ENCODE measurements at regions not wholly inside any gene's neighbourhood (a gene's known extent, or its start where the extent isn't known, plus 50 kb on each side); places are given as distances from the start of the nearest gene placed in this dataset.

- ATAC-seq: no peak
- H3K27ac ChIP-seq: no peak overlapping the region
- no peaks in the 10 kb centered on the region for H3K9me3 ChIP-seq
- no peaks in the 10 kb centered on the region for H3K27me3 ChIP-seq
- H3K36me3 ChIP-seq: no peaks in the 10 kb centered on the region
- TF ChIP-seq CTCF (IDR thresholded peaks at IDR 0.05) (no peak), EP300 (IDR thresholded peaks at IDR 0.05) (no peak), POLR2AphosphoS5 (IDR thresholded peaks at IDR 0.05) (no peak), POLR2A (IDR thresholded peaks at IDR 0.05) (no peak)
- H3K4me1 ChIP-seq: no peaks in the 10 kb centered on the region
- H3K4me3 ChIP-seq: no peak overlapping the region
- 82 to 83% methylated on average over 2 of the region's 2 CpGs for WGBS, 2 donors (ENCODE audit: low coverage in 1 of 2)
Observed at GRCh38 chr5:68699966-68700365, 393.8 kb upstream of the SLC30A5 start.

GRCh38 chr5:68707575-68707974 is 386.2 kb upstream of the SLC30A5 start:
- Histone ChIP-seq H3K36me3 (no peaks in the 10 kb centered on the region), H3K4me3 (no peak overlapping the region), H3K27me3 (no peaks in the 10 kb centered on the region), H3K27ac (no peak overlapping the region), H3K9me3 (no peaks in the 10 kb centered on the region), H3K4me1 (peaks cover 0 to 17% (median 0%) of the 10 kb centered on the region in 3 donors)
- WGBS, 2 donors (ENCODE audit: low coverage in 1 of 2): 45 to 50% methylated on average over 2 of the region's 2 CpGs
- no peak for ATAC-seq
- no peak for TF ChIP-seq POLR2A (IDR thresholded peaks at IDR 0.05)
- no peak for TF ChIP-seq POLR2AphosphoS5 (IDR thresholded peaks at IDR 0.05)
- no peak for TF ChIP-seq CTCF (IDR thresholded peaks at IDR 0.05)
- TF ChIP-seq EP300 (IDR thresholded peaks at IDR 0.05): no peak

- TF ChIP-seq CTCF (IDR thresholded peaks at IDR 0.05): no peak
- TF ChIP-seq EP300 (IDR thresholded peaks at IDR 0.05): no peak
- TF ChIP-seq POLR2AphosphoS5 (IDR thresholded peaks at IDR 0.05): no peak
- no peak for TF ChIP-seq POLR2A (IDR thresholded peaks at IDR 0.05)
- no peak for ATAC-seq
- WGBS, 2 donors (ENCODE audit: low coverage in 1 of 2): 83 to 90% methylated on average over 6 to 7 of the region's 7 CpGs
- Histone ChIP-seq H3K27ac (no peak overlapping the region), H3K4me3 (no peak overlapping the region), H3K27me3 (no peaks in the 10 kb centered on the region), H3K36me3 (no peaks in the 10 kb centered on the region), H3K4me1 (peaks cover 0 to 17% (median 0%) of the 10 kb centered on the region in 3 donors), H3K9me3 (no peaks in the 10 kb centered on the region)
Observed at GRCh38 chr5:68708156-68708841, 385.5 kb upstream of the SLC30A5 start.

DNA sequence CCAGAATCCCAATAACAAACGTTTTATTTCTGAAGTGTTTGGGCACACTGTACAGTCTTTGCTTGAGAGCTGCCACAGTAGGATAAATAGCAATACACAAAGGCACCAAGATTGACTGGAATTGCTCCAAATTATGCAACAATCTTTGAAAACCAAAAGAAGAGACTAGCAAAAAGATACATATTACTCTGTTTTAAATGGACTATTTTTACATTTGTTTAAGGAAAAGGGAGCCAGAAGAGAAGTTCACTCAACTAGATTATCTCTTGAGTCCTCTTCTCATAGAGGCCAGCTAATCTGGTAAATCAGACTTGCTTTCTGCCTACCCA is 385.0 kb upstream of the SLC30A5 start:
- Histone ChIP-seq H3K4me1 (peaks cover 0 to 17% (median 0%) of the 10 kb centered on the region in 3 donors), H3K9me3 (no peaks in the 10 kb centered on the region), H3K27ac (no peak overlapping the region), H3K36me3 (no peaks in the 10 kb centered on the region), H3K27me3 (no peaks in the 10 kb centered on the region), H3K4me3 (no peak overlapping the region)
- 18 to 32% methylated on average over 1 of the region's 1 CpG for WGBS, 2 donors (ENCODE audit: low coverage in 1 of 2)
- no peak for ATAC-seq
- TF ChIP-seq CTCF (IDR thresholded peaks at IDR 0.05) (no peak), POLR2AphosphoS5 (IDR thresholded peaks at IDR 0.05) (no peak), POLR2A (IDR thresholded peaks at IDR 0.05) (no peak), EP300 (IDR thresholded peaks at IDR 0.05) (no peak)

DNA sequence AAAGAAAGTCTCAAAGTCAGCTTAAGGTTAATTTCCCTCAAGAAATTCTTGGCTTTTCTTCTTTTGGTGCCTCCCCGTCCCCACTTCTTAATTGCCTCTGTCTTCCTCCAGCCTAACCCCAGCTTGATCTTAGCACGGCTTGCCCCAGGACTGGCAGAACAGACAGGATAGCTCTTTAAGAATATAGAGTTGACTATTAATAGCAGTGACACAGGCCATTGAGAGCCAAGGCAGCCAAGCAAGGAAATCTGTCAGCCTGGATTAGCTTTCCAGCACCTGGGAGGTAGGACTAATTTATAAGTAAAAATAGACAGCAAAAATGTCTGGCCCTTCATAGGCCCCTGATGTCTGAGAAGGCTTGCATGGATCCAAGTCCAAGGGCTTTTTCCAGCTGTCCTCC is 384.6 kb upstream of the SLC30A5 start:
- 57% methylated on average over 1 of the region's 2 CpGs; no CpG with 5 or more reads in 1 of the 2 donors for WGBS, 2 donors (ENCODE audit: low coverage in 1 of 2)
- Histone ChIP-seq H3K36me3 (no peaks in the 10 kb centered on the region), H3K4me1 (peaks cover 0 to 17% (median 0%) of the 10 kb centered on the region in 3 donors), H3K27me3 (no peaks in the 10 kb centered on the region), H3K27ac (no peak overlapping the region), H3K9me3 (no peaks in the 10 kb centered on the region), H3K4me3 (no peak overlapping the region)
- no peak for ATAC-seq
- TF ChIP-seq CTCF (IDR thresholded peaks at IDR 0.05) (no peak), POLR2AphosphoS5 (IDR thresholded peaks at IDR 0.05) (no peak)

All from gastroesophageal sphincter (tissue), 4 donors.